ENCODE measurements at regions not wholly inside any gene's neighbourhood (a gene's known extent, or its start where the extent isn't known, plus 50 kb on each side); places are given as distances from the start of the nearest gene placed in this dataset.

DNA sequence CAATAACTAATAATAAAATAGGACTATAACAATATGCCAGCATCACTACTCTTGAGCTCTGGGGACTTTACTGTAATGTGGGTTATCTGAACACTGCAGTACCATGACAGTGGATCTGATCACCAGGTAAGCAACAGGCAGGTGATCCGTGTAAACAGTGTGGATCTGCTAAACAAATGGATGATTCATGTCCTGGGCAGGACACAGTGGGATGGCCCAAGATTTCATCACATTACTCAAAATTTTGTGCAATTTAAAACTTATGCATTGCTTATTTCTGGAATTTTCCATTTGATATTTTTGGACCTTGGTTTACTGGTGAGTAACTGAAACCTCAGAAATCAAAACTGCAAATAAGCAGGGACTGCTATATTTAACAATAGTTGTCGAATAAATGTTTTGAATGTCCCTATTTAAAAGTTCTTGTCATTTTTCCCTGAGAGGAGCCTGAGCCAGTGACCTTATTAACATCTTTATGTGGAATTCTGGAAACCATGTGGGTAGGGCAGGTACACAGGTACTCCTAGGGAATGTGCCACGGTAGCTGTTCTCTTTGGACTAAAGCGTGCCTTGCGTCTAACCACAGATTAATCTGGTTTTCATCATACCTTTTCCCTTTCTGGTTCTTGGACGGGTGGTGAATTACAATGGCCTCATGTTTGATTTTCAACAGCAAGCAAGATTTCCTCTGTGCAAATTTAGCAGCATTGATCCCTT lies 214.5 kb upstream of the SASH1 start:
- no peak for DNase-seq

DNA sequence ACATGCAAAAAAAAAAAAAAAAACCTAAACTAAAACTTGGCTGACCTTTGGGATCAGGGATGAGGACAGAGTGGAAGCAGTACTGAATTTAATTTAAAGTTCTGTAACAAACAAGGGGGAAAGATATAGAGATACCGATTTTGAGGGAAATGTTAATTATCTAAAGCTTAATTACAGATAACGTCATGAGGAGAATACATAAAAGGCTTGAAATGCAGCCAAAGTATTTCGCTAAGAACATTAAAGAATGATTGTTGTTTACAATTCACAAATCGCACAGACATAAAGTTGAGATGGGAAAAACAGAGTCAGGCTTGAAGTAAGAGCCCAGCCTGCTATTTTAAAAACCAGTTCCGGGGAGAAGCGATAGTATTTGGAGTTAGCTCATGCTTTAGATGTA lies 208.0 kb upstream of the SASH1 start:
- DNase-seq = no peak

DNA sequence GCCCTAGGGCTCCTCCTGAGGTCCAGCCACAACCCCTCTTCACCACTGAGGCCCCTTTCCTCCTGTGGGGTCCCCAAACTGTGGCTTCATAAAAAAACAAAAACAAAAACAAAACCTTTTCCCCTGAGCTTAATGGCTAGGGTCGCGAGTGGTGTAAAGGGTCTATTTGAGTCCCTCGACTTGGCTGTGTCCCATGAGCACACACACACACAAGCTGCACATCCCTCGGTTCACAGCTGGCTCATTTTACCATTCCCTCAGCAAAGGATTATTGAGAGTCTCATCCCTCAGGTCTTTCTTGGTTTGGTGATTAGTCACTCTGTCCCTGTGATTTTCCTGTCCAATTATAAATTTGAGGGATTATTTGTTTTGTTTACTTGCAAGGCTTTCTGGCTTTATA lies 206.1 kb upstream of the SASH1 start:
- no peak for DNase-seq

DNA sequence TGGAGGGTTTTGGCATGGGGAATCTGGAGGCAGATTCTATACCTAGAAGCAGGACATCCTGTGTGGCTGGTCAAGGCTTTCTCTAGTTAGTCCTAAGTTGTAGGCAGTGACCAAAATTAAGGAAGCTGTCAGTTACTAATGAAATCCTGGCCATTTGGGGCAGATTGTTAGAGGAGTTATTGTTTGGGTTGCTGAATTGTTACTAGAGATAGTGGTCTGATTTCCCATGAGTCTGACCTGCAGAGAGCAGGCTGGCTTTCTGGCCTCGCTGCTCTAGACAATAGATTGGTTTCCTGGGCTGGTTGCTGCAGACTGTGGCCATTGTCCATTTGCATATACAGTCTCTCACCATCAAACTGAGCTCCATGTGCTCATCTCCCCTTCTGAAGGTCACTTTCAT lies 205.0 kb upstream of the SASH1 start:
- no peak for DNase-seq

DNA sequence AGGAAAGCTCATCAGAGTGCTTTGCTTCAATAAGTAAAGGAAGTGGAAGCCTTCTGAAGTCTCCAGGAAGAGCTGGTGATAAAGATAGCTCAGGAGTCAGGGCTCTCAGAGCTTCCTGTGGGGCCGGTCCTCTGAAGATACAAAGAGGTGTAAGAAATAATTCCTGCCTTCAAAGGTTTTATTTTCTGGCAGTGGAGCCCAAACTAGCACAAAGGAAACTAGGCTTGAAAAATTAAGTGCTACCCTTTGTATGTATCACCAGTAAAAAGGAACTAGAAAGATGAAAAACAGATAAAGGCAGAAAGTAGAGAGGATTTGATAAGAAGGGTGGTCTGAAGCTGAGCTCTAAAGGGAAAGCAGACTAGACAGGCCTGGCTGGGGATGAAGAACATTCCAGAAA lies 204.1 kb upstream of the SASH1 start:
- DNase-seq = no peak

DNA sequence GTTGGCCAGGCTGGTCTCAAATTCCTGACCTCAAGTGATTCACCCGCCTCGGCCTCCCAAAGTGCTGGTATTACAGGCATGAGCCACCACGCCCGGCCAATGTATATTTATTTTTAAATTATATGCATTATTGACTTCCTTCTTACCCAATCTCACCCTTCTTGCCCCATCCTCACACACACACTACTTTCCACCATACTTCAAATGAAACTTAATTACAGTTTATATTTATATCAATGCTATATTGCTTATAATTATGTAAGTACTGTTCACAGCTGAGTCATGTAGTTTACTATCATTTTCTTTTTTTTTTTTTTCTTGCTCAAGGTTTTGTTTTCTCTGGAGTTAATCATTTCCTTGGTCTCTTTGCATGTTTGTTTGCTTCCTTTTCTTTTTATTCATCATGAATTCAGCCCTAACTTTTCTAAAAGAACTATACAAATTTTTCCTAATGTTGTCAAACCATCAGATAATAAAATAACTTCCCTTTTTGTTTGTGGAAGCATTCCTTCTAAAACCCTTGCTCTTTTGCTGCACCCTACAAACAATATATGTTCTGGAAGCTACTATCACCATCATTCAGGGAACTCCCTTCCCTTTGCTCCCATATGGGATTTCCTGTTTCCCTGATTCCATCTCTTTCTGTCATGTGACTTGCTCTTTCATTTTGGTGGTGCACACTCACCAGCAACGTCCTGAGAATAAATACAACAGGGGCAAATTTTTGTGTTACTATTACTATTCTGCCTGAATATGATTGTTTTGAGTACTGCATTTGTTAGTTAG lies 201.7 kb upstream of the SASH1 start:
- no peak for DNase-seq

DNA sequence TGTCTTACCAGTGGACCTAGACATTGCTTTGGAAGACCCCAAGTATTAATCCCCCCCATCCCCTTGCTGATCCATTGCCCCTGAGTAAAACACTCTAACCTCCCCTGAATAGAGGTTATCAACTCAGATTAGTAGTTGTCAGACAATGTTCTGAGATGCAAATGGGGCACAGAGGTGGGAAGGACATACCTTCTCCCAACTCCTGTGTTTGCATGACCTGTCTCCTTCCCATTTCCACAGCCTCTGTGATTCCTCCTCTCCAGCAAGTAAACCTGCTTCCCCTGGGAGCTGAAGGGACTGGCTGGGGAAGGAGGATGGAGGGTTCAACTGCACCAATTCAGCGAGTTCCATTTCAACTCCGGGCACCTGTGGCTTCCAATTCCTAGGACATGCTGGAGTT lies 199.8 kb upstream of the SASH1 start:
- no peak for DNase-seq

DNA sequence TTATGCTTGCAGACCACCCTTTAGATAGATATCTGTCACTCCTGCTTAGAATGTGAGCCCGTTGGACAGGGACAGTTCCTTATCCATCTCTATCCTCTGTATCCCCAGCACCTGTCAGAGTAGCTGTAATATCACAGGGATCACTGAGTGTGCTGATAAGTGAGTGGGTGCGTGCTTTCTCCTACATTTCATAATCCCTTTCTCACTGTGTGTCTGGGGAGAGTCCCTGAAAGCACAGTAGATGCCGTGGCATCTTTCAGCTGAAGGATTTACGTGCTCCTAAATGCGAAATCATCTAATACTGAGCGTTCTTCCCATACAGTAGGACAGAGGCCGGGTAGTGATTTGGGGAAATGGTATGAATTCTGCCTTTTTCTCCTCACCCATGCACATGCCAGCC lies 198.9 kb upstream of the SASH1 start:
- DNase-seq = no peak

DNA sequence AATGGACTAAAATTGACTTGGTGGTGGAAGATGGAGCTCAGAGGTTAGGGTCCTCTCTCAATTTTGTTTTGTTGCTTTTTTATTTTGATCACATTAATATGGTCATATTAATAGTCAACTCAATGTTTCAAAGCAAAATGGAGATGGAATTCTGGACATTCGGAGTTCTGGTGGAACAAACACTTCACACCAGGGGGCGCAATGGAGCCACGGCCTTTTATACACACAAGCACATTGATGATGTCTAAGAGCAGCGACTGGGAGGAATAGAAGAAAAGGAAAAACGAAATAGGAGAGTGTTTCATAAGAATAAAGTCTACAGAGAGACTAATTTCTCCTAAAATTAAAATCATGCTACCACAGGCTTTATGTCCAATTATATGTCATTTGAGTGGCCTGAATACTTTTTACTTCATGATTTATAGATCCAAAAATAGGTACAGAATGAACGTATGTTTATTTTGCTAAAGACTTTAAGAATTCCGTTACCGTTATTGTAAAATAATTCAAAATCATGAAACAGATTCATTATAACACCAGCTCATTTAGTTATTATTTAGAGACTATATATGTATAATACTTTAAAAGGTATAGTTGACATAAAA lies 197.6 kb upstream of the SASH1 start:
- peak; percentile 62 for DNase-seq

DNA sequence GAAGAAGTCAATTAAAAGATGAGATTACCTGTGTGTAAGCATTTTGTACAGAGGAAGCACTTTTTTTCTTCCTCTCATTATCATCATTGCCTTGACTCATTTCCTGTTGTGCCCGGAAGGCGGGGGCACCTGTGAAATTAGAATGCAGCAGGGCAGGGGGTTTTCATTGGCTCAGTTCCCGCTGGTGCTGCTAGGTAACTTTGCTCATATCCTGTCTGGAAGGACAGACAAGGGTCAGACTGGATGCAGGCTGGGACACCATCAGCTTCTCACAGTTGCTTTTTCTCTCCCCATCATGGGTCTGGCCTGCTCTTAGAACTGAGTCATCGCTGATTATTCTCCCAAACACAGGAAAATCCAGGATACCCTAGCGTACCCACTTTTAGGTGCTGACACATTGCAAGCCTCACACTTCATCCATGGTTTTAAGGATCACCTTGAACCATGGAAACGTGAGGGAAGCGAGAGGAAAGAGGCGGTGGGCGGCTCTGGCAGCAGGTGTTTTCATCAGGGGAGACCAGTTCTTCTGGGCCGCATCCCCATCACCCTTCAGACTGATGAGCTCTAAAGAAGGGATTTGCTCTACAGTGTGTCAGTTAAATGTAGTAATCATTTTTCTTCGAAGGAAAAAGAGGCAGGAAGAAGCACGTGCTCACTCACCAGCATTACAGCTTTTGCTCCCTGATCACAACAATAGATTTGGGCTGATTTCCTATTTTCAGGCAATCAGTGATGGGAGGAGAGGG lies 195.7 kb upstream of the SASH1 start:
- DNase-seq = no peak

DNA sequence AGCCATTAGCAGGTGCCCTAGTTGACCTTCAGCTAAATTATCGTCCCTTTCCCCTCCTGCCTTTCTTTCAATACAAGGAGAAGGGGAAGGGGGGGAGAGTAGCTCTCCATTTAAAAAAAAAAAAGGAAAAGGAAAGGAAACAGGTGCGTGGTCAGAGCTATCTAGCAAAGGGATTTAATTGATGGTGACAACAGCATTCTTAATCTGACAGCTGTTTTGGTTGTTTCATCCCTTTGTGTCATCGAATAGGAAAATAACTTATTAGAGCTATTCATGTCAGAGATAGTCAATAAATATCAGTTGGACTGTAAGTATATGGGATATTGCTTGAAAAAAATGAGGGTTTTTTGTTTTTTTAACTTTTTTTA lies 195.2 kb upstream of the SASH1 start:
- DNase-seq = no peak

DNA sequence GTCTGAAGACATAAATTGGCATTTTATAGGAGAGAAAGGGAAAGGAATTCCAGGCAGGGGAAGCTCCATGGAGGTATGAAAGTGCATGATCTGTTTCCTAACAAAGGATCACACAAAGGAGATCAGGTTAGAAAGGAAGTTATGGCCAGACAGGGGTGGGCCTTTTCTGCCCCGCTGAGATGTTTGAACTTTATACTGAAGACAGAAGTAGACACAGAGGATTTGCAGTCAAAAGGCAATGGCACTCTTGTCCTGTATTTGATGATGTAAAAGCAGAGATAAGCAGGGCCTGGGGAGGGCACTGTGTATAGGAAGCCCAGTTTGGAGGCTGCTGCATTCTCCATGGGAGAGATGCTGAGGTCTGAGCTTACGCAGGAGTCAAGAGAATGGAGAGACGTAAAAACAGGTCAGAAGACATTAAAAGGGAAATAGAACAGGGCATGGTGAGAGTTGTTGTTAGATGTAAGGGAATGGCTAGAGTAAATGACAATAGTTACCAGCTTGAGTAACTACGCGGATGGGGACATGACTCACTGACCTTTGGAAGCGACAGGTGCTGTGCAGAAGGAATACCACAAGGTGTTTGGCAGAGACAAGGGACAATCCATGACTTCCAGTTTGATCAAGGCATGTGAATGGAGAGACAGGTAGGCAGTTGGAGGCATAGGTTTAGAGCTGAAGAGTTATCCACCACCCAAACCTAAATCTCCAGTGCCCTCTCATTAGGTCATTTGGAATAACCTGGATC lies 190.6 kb upstream of the SASH1 start:
- no peak for DNase-seq

DNA sequence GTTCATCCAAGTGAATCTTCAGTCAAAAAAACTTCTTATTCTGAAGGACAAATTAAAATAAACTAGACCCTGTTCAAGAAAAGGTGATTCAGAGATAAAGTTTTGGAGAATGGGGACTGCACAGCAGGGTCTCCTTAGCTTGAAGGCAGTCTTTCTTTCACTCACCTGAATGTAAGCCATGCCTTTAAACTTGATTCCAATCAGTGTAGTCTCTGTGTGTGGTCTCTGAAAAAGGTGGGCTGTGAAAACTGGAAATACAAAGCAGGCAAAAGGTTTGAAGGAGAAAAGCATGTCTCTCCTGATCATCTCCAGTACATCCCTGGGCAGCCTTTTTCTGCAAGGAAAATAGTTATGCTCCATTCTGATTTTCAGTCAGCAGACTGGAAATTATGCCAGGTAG lies 188.0 kb upstream of the SASH1 start:
- no peak for DNase-seq

DNA sequence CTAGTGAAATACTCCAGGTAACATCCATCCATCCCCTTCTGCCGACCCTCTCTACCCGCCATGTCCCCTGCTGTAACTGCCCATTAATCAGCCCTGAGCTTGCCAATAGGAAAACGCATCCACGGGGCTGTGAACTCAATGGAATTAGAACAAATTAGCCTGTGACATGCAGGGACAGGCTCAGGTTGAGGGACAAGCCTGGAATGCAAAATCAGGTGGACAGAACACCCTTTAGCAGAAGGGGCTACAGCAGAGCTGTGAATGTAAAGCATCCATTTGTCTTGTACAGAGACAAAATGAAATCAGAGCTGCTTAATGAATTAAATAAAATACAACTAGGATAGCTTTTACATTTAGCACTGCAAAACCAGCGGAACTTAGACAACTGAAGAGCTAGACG lies 187.3 kb upstream of the SASH1 start:
- no peak for DNase-seq

DNA sequence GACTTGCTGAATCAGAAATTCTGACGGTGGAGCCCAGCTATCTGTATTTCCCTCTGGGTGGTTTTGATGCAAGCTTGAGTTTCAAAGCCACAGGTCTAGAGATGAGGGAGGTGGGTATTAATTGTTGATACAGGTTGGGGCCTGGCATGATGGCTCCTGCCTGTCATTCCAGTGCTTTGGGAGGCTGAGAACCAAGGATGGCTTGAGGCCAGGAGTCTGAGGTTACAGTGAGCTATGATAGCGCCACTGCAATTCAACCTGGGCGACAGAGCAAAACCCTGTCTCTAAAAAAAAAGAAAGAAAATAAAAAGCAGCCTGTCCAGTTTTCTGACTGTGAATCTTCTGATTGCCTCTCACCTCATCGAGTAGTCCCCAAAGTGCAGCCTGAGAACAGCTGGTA lies 184.8 kb upstream of the SASH1 start:
- DNase-seq = peak; percentile 30

DNA sequence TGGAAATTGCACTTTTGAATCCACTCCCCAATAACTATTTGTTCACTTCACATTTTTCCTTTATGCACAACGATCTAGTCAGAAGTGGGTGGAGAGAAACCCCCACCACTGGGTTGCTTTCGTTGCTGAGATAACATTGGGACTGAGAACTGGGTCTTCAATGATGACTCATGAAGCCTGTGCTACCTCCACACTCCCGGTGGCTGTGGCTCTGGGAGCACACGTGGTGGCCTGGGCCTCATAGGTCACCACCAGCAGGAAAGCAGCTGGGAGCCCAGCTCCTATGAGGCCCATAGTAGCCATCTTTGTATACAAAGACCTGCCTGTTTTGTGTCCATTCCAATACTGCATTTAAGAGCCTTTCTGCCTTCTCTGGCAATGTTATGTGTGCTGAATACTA lies 178.0 kb upstream of the SASH1 start:
- DNase-seq = no peak

DNA sequence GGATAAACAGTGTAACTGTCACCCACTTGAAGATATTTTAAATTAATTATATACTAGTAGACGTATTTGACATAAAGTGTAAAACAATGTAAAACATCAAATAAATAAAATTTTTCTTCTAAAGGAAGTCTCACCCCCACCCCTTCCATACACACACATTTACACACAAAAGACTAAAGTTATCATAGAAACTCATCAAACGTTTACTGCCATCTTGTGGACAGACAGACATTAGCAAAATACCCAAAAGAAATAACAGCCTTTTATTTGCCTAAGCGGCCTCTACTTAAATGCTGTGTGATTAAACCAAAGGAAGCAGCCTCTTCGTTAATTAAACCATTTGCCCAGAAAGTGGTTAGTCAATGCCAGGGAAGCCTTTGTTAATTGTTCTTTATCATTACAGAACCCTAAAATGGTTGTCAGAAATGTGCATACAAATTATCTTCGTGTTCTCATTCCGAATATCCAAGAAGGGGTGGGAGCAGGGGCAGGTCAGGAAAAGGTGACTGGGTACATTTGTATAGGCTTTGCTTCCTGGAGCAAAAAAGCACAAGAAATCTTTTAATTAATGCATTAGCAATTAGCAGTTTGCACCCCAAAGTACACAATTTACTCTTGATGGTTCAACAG lies 176.2 kb upstream of the SASH1 start:
- peak; percentile 43 for DNase-seq

DNA sequence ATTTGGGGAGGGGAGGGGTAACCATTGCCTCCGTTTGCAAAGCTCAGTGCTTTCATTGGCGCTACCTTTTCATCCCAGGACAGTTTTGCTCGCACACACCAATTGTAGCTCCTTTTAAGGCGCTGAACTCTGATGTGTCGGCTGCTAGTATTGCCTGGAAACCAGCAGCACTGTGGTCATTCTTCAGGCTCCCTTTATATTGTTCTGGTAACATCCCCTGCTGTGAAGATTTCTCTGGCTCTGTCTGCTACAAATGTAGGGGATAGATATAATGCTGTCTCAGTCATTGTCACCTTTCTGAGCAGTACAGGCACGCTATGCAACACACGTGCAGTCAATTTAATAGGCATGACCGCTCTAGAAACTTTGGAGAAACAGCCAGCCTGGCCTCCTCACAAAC lies 172.9 kb upstream of the SASH1 start:
- DNase-seq = no peak

DNA sequence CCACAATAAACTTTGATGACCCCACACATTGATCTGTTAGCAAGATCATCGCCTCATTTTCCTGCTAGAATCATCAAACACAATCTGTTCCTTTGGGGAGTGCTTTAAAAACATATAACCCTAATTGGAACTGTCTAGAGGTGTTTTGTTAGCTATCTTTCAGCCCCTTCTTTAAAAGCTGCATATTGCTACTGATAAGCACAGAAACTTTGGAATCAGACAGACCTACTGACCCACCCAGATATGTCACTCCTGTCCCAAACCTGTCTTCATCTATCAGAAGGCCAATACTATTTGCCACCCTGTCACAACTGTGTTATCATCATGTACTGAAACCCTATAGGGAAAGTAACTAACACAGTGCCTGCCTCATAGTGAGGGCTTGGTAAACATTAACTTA lies 172.4 kb upstream of the SASH1 start:
- DNase-seq = no peak

DNA sequence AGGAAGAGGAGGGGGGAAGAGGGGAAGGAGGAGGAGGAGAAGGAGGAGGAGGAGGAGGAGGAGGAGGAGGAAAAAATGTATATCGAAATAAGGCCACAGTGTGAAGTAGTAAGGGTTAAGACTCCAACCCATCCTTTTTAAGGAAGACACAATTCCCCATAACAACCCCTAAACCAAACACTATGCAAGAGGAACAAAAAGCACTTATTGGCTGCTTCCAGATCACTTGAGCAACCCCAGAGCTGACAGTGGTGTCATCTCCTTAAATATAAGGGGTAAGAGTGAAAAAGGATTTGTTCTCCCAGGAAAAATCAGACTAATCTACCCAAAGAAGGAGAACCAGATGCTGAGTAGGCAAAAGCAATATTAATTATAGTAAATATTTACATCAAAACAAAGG lies 169.1 kb upstream of the SASH1 start:
- no peak for DNase-seq

DNA sequence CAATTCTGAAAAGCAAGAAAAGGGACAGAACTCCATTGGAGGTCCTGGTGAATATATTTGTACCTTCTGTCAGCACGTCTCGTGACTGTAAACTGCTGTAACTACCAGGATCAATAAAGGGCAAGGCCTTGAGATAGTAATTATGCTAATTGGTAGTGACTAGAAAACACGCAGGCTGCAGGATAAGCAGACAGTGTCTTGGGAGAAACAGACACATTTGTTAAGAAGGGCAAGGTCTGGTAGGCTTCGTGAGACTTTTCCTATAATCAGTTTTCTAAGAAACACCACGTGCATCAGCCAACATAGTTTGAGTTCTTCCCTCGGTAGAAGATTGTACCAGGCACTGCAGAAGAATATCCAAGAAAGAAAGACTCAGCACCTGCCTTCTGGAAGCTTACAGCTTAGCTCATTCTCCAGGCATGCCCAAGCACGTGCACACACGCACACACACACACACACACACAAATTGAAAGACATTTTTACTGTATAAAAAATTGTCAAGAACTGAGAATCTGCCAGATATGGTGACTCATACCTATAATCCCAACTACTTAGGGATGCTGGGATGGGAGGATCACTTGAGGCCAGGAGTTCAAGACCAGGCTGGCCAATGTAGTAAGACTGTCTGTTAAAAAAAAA lies 167.0 kb upstream of the SASH1 start:
- no peak for DNase-seq

Data from NCI-H2171 (cell line).